RPMI8226 (cell line): ENCODE measurements at regions not wholly inside any gene's neighbourhood (a gene's known extent, or its start where the extent isn't known, plus 50 kb on each side); places are given as distances from the start of the nearest gene placed in this dataset.
A peak's percentile ranks its signal among the peaks of the same experiment; 100 is the strongest.

Experiments used
- DNase-seq: peaks from one replicate; pipeline ENCODE4 v3.0.0-alpha.2; 2015

GRCh38 chr11:129591527-129591926 lies 215.9 kb downstream of the BARX2 start:
- no peak for DNase-seq

GRCh38 chr11:129592191-129592590 lies 216.5 kb downstream of the BARX2 start:
- DNase-seq, result no peak

- DNase-seq, result no peak
Observed at GRCh38 chr11:129593098-129593497, 217.4 kb downstream of the BARX2 start.

GRCh38 chr11:129595038-129595962 lies 219.7 kb downstream of the BARX2 start:
- no peak for DNase-seq

GRCh38 chr11:129596351-129596750 lies 219.3 kb upstream of the TMEM45B start:
- DNase-seq, result no peak

GRCh38 chr11:129598378-129598777 lies 217.3 kb upstream of the TMEM45B start:
- DNase-seq, result no peak

- no peak for DNase-seq
Observed at GRCh38 chr11:129605815-129606214, 209.8 kb upstream of the TMEM45B start.

GRCh38 chr11:129608711-129609110 lies 206.9 kb upstream of the TMEM45B start:
- no peak for DNase-seq

- DNase-seq, result no peak
Observed at GRCh38 chr11:129610125-129610524, 205.5 kb upstream of the TMEM45B start.

GRCh38 chr11:129610545-129610944 lies 205.1 kb upstream of the TMEM45B start:
- no peak for DNase-seq

- peak; percentile 39 for DNase-seq
Observed at GRCh38 chr11:129611661-129612446, 203.8 kb upstream of the TMEM45B start.

- no peak for DNase-seq
Observed at GRCh38 chr11:129612447-129612961, 203.1 kb upstream of the TMEM45B start.

- DNase-seq, result no peak
Observed at GRCh38 chr11:129613071-129613470, 202.6 kb upstream of the TMEM45B start.

- no peak for DNase-seq
Observed at GRCh38 chr11:129614256-129614944, 201.2 kb upstream of the TMEM45B start.

- DNase-seq, result no peak
Observed at GRCh38 chr11:129618046-129618569, 197.5 kb upstream of the TMEM45B start.

- no peak for DNase-seq
Observed at GRCh38 chr11:129620237-129621104, 195.2 kb upstream of the TMEM45B start.

- no peak for DNase-seq
Observed at GRCh38 chr11:129625930-129626329, 189.7 kb upstream of the TMEM45B start.

- no peak for DNase-seq
Observed at GRCh38 chr11:129631201-129631600, 184.4 kb upstream of the TMEM45B start.

GRCh38 chr11:129636926-129637325 lies 178.7 kb upstream of the TMEM45B start:
- no peak for DNase-seq

- no peak for DNase-seq
Observed at GRCh38 chr11:129637473-129637872, 178.2 kb upstream of the TMEM45B start.

- no peak for DNase-seq
Observed at GRCh38 chr11:129637983-129638776, 177.5 kb upstream of the TMEM45B start.
